B cell (primary cell): ENCODE measurements at regions not wholly inside any gene's neighbourhood (a gene's known extent, or its start where the extent isn't known, plus 50 kb on each side); places are given as distances from the start of the nearest gene placed in this dataset.

Source experiments
- CTCF ChIP-seq: fragments of 200-600 bp; IDR thresholded peaks from one replicate; pipeline ENCODE4 v1.8.0; 2022; ENCODE audit warnings: antibody characterized with exemption, mild to moderate bottlenecking
- EZH2 ChIP-seq: IDR thresholded peaks from 2 replicates; pipeline ENCODE4 v1.6.1; 2012; ENCODE audit warnings: borderline replicate concordance, low read depth, mild to moderate bottlenecking, moderate library complexity, low read length; ENCODE audit not compliant: insufficient read depth, poor library complexity, severe bottlenecking

- TF ChIP-seq CTCF (no peak), EZH2 (no peak)
Measured at GRCh38 chr1:232227306-232227705, 402.6 kb downstream of the SIPA1L2 start.
